COR-L47 (cell line): ENCODE measurements at regions not wholly inside any gene's neighbourhood (a gene's known extent, or its start where the extent isn't known, plus 50 kb on each side); places are given as distances from the start of the nearest gene placed in this dataset.

Source experiments
- DNase-seq: peaks from one replicate; lab custom pipeline; 2025; lab: John Stamatoyannopoulos, UW

DNA sequence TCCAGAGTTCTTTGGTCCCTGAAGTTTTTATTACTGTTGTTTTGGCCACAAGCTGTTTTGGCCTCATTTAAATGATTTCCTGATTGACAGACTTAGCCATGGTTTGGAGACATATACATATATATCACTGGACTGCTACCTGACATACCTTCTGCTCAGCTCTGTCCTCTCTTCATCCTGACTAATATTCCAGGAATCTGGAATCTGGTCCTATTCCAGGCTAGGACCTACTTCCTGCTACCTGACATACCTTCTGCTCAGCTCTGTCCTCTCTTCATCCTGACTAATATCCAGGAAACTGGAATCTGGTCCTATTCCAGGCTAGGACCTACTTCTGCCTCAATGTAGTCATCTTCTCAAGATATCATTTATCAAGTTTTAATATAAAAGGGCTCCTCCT, 724.4 kb upstream of the ROBO1 start:
- no peak for DNase-seq

DNA sequence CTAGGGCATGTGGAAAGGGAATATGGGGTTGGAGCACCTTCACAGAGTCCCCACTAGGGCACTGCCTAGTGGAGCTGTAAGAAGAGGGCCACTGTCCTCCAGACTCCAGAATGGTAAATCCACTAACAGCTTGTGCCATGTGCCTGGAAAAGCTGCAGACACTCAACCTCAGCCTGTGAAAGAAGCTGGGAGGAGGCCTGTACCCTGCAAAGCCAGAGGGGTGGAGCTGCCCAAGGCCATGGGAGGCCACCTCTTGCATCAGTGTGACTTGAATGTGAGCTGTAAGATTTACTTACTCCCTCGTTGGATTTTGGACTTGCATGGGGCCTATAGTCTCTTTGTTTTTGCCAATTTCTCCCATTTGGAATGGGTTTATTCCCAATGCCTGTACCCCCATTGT, 705.2 kb upstream of the ROBO1 start:
- DNase-seq, result no peak

GRCh38 chr3:80472459-80472858, 704.7 kb upstream of the ROBO1 start:
- no peak for DNase-seq

DNA sequence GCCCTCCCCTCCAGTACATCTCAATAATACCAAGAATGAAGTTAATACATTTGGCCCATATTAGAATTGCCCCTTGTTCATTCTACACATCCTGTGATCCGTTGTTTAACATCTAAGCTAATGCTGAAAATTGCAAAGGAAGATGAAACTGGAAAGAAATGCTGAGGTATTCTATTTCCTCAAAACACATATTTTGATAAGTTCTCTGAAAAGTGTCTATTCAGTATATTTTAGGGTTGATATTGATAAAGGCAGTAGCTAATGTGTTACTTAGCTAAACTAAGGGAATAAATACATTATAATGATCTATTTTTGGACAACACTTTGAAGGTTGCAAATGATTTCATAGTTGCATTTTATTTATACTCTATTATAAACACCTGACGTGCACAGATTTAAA, 702.6 kb upstream of the ROBO1 start:
- DNase-seq, result no peak

- DNase-seq, result no peak
Observed at GRCh38 chr3:80465746-80466145, 697.9 kb upstream of the ROBO1 start.

GRCh38 chr3:80451393-80451792, 683.6 kb upstream of the ROBO1 start:
- DNase-seq, result no peak

DNA sequence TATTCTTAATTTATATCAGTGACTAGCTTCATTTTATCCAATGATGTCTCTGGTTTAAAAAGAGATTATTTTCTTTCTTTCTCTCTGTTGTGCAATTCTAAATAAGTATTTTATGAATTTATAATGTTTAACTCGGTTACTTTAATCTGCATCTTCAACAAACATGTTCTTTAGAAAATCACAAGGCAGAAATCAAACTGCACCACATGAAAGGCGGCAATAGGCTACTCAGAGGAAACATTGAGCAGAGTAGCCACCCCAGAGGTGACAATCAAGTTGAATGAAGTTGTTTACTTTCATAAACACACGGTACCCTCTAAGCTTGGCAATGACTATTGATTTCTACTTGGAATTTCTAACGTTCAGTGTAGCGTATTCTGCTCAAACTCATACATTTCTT, 677.8 kb upstream of the ROBO1 start:
- no peak for DNase-seq

DNA sequence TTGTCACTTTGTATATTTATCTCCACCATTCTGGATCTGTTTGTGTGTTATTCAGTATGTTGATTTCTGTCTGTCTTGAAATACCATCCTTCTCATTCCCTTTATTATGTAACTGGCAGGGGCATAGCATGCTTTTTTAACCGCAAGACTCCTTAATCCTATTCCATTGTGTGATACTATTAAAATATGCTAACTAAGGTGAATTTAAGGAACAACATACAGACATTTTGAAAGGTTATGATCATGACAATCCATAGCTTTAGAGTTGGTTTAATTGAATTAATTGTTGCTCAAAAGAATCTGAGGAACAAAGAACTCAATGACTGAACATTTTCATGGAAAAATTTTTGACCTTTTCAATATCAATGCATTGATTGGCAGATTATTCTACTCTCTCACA, 677.3 kb upstream of the ROBO1 start:
- no peak for DNase-seq

DNA sequence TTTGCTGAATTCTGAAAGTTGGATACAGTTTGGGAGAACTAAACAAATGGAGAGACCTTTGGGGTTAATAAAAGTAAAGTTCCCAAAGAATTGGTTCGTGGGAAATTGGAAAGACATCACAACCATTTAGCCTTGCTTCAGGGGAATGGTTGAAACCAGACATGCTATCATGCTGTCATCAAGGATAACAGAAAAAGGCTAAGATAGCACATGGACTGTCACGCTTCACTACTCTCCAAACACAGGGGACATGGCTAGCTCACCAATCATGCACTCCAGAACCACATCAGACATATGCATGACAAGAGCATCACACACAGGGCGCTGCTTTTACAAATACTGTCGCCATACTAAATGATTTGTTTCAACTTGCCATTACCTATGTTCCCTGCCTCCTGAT, 671.7 kb upstream of the ROBO1 start:
- no peak for DNase-seq

- no peak for DNase-seq
Observed at GRCh38 chr3:80434366-80434765, 666.6 kb upstream of the ROBO1 start.

DNA sequence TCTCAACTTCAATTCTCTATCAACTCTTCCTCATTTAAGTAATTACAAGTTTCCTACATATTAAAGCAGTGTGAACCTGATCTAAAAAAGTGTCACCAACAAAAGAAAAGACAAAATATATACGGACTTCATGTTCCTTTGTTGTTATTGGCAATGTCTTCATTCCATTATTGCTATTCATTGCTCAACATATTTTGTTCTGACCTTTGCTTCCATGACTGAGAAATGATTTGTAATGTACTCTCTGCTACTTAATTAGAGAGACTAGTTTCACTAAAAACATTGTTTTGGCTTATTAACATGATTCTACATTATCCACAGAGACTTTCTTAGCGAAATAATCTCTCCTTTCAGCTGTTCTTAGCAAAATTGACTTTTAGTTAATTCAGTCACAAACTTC, 657.2 kb upstream of the ROBO1 start:
- no peak for DNase-seq

- no peak for DNase-seq
Observed at GRCh38 chr3:80408030-80408721, 640.4 kb upstream of the ROBO1 start.

DNA sequence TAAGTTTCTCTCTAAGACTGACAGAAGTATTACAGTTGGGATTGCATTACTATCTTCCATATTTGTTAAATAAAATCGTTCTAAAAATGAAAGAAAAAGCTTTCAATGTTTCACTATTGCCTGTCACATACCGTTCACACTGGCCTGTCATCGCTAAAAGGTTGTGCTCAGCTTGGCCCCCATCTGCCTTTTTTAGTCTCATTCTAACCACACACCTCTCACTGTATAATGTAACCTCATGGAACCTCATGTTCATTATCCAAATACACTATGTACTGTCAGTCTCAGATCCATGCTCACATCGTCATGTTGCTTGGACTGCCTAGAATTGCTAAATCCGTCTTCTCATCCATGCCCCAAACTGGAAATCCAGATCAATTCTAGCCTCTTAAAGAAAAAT, 637.8 kb upstream of the ROBO1 start:
- DNase-seq, result no peak

DNA sequence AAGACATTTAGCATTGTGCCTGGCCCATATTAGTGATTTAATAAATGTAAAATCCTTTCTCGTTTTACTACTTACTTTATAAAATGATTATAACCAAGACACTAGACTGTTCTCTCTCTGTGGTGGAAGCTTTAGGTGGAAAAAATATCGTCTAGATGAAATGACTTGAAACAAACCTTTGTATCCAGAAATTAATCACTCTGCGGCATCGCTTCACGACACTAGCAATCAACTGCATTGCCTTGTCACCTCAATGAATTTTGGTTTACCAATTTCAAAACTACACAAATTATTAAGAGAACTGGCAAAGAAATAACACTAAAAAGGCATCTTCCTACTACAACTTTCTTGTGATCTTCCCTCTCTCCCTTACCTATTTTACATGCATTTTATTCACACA, 627.2 kb upstream of the ROBO1 start:
- no peak for DNase-seq

DNA sequence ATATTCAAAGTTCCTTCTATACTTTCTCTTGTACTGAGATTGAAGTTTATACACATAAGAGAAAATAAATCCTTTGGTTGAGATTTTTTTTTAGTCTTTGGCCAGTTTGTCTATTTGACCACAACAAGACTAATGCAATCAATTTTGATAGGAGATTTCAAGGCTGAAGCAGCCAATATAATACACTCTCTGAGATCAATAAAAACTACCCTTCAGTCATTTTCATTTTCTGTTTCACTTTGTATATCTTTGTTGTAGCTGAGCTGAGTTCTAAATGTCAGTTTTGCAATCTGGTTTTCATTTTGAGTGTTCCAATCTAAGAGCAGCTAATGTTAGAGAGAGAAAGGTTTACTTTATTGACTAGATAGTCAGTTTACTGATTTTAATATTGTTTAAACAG, 623.8 kb upstream of the ROBO1 start:
- DNase-seq, result no peak

DNA sequence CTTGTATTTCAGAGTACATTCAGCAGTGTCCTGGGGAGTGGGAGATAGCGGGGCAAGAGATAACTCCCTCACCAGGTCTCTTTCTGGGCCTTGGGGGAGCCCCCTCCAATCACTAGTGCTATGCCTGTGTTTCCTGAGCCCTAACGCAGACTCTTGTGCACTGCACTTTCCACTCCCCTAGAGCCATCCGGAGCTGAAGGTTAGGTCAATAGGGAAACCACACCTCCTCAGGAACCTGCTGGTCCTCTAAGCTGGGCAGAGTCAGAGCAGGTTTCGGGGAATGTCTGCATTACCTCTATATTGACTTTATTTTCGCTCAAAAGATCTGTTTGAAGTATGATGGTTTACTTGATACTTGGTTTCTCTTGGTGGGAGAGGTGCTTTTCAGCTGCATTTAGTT, 617.0 kb upstream of the ROBO1 start:
- no peak for DNase-seq

DNA sequence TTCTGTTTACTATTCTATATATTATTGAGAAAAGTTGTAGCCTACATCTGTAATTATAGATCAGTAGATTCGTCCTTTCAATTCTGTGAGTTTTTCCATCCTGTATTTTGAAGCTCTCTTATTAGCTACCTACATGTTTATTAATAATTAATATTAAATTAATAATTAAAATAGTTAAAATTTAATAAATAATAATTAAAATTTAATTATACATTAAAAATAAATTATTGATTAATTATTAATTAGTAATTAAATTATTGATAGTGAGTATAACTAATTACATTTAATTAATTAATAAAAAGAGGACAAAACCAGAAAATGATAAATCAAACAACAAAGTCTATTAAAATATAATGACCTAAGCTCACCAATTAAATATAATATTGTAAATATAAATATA, 606.6 kb upstream of the ROBO1 start:
- no peak for DNase-seq

DNA sequence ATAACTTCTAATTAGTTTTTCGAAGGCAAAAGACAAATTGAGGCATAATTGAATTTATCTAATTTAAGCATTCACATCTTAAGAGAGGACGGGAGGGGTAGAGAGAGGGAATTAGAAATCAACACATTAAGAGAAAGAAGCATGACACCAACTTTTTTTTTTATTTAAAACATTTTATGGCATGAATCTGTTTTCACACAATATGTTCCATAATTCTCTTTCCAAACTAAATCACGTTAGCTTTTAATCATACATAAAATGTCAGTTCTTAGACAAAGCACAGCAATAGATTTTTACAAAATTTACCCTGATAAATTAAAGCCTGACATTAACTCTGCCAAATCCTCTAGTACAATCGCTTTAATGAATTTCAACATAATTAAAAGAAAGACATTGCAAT, 600.8 kb upstream of the ROBO1 start:
- no peak for DNase-seq

DNA sequence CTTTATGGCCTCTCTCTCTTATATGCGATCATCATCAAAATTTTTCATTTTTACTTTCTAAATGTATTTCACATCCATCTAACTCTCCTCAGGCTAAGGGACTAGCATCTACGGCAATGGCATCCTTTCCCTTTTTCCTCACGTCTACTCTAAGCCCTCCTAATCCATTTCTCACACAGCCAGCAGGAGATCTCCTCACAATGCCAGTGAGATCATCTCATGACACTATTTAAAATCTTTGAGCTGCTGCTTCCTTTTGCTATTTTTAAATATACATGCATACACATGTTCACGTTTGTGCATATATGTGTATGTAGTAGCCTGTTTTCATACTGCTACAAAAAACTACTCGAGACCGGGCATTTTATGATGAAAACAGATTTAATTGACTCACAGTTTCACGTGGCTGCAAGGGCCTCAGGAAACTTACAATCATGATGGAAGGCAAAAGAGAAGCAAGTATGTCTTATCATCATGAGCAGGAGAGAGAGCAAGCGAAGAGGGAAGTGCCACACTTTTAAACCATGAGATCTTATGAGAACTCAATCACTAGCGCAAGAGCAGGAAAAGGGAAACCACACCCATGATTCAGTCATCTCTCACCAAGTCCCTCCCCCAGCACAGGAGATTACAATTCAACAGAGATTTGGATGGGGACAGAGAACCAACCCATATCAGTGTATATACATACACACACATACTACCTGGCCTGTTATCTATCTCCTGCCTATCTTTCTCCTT, 599.2 kb upstream of the ROBO1 start:
- no peak for DNase-seq

DNA sequence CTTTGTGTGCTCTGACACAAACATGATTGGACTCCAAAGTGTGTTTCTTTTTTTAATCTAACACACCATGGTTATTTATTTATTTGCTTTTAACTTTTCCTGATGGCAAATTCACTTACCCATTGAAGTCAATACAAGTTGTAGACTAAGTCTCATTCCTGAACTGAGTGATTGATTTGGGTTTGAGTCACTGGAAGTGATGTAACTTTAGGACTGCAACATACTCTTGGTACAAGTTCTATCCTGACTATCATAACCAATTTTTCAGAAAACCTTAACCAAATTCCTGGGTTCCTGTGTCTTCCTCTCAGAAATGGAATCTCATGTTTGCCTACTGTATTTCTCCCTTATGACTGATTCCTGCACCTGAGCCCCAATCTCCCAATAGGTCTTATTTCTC, 590.0 kb upstream of the ROBO1 start:
- no peak for DNase-seq

DNA sequence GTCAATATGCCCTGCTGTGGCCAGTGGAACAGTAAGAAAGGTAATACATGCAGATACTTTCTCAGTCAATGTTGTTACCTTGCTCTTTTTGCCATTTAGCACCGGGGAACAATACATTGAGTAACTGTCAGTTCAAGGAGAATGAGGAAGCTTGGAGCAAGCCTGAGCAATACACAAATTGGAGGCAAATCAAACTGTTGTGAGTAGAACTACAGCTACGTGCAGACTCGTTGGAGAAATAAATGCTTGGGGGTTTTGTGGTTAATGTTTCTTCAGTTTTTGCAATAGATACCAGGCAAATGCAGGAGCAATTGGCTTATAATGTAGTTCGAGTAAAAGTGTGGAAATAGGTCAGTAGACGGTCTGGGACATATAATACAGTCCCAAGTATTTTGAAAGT, 587.3 kb upstream of the ROBO1 start:
- DNase-seq, result no peak

- DNase-seq, result no peak
Observed at GRCh38 chr3:80351201-80351600, 583.4 kb upstream of the ROBO1 start.

DNA sequence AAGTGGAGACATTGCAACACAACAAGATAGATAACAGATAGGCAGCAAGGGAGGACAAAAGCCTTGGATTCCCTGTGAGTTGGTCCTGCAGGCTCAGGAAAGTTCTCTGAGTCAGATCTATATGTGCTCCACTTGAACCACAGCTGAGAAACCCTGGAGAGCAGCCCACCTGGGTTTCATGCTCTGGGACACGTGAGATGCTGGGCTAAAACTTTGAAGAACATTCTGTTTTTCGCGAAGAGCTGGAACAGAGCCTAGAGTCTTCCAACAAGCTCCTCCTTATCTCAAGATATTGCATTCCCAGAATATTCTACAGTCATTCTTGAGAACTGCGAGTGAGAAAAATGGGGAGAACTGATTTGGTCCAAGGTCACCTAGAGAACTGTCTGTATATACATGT, 583.0 kb upstream of the ROBO1 start:
- no peak for DNase-seq

- no peak for DNase-seq
Observed at GRCh38 chr3:80338366-80338765, 570.6 kb upstream of the ROBO1 start.
